Rectal smooth muscle tissue (tissue), 1 donor: ENCODE measurements at regions not wholly inside any gene's neighbourhood (a gene's known extent, or its start where the extent isn't known, plus 50 kb on each side); places are given as distances from the start of the nearest gene placed in this dataset.

ENCODE experiments used
- H3K27ac ChIP-seq: one replicate; pipeline ENCODE4 v1.7.0; 2013; ENCODE audit warnings: low read depth, low read length, inconsistent platforms
- H3K27me3 ChIP-seq: one replicate; pipeline ENCODE4 v1.7.0; 2013; ENCODE audit warnings: low read length; ENCODE audit not compliant: control insufficient read depth, insufficient read depth
- H3K36me3 ChIP-seq: one replicate; pipeline ENCODE4 v1.7.0; 2013; ENCODE audit warnings: low read length; ENCODE audit not compliant: control insufficient read depth, insufficient read depth
- H3K4me1 ChIP-seq: one replicate; pipeline ENCODE4 v1.7.0; 2013; ENCODE audit warnings: low read length; ENCODE audit not compliant: control insufficient read depth, insufficient read depth
- H3K4me3 ChIP-seq: one replicate; pipeline ENCODE4 v1.7.0; 2013; ENCODE audit warnings: low read length
- H3K9ac ChIP-seq: one replicate; pipeline ENCODE4 v1.7.0; 2013; ENCODE audit warnings: low read length

GRCh38 chr1:82920418-82921248 is 1078.3 kb downstream of the TTLL7 start:
- H3K36me3 ChIP-seq = no peaks in the 10 kb centered on the region
- H3K27ac ChIP-seq = no peak overlapping the region
- H3K4me3 ChIP-seq = no peak overlapping the region
- H3K27me3 ChIP-seq = no peaks in the 10 kb centered on the region
- H3K9ac ChIP-seq = no peak overlapping the region
- H3K4me1 ChIP-seq = no peaks in the 10 kb centered on the region

DNA sequence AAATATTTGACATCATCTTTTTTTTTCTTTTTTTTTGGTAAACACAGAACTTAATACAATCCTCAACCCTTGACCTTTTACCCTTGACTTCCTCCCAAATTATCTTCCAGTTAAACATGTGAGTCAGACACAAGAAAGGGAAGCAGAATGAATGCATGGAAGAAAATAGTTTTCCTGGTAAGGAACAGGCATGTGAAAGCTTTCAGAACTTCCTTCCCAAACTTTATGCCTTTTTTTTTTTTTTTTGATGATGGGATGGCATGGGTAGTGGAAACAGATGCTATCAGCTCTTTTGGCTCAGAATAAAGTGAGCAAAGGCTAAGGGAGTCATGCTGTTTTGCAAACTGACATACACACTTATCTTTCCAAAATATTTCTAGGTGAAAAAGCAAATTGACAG is 1079.1 kb downstream of the TTLL7 start:
- no peaks in the 10 kb centered on the region for H3K27me3 ChIP-seq
- H3K4me1 ChIP-seq = no peaks in the 10 kb centered on the region
- no peaks in the 10 kb centered on the region for H3K36me3 ChIP-seq
- H3K27ac ChIP-seq = no peak overlapping the region
- no peak overlapping the region for H3K9ac ChIP-seq
- H3K4me3 ChIP-seq = no peak overlapping the region

- Histone ChIP-seq H3K9ac (no peak overlapping the region), H3K36me3 (no peaks in the 10 kb centered on the region), H3K4me3 (no peak overlapping the region), H3K27ac (no peak overlapping the region), H3K4me1 (no peaks in the 10 kb centered on the region), H3K27me3 (no peaks in the 10 kb centered on the region)
Observed at GRCh38 chr1:82907313-82907712, 1091.6 kb downstream of the TTLL7 start.

GRCh38 chr1:82903626-82904025 is 1095.3 kb downstream of the TTLL7 start:
- H3K27me3 ChIP-seq = no peaks in the 10 kb centered on the region
- no peak overlapping the region for H3K27ac ChIP-seq
- H3K9ac ChIP-seq = no peak overlapping the region
- H3K36me3 ChIP-seq = no peaks in the 10 kb centered on the region
- no peaks in the 10 kb centered on the region for H3K4me1 ChIP-seq
- H3K4me3 ChIP-seq = no peak overlapping the region

DNA sequence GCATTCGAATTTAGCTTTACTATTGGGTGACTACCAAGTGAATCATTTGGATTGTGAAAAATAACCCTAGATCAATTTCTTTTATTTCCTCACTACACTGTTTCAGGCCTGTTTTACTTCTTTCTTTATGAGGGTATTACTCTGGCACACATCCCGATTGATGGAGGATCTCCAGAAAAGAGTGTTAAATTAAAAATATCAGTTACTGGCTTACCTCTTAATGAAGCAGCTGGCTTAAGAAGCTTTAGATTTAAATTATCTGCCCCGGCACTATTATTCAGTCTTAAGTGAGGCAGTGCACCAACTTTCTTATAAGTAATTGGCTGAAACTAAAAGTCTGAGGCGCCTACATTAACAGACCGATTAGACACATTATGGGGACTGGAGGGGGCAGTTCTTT is 1097.4 kb downstream of the TTLL7 start:
- H3K9ac ChIP-seq = no peak overlapping the region
- no peaks in the 10 kb centered on the region for H3K4me1 ChIP-seq
- no peak overlapping the region for H3K27ac ChIP-seq
- H3K27me3 ChIP-seq = no peaks in the 10 kb centered on the region
- no peaks in the 10 kb centered on the region for H3K36me3 ChIP-seq
- H3K4me3 ChIP-seq = no peak overlapping the region

DNA sequence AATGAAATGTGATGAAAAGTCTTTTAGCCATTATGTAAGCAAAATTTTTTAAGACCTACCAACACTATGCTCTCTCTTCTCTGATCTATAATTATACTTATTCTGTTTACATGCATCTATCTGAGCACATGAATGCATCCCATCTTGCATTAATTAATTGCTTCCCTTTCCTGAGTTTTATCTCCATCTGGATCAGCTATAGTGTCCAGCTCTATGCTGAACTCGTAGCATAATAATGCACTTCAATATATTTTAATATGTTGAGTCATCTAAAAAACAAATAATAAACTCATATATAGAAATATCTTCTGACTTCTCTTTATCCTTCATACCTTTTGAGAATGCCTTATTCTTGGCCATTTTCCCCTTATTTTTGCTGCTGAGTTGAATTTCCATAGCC is 1097.8 kb downstream of the TTLL7 start:
- no peaks in the 10 kb centered on the region for H3K36me3 ChIP-seq
- H3K4me1 ChIP-seq = no peaks in the 10 kb centered on the region
- no peaks in the 10 kb centered on the region for H3K27me3 ChIP-seq
- H3K4me3 ChIP-seq = no peak overlapping the region
- H3K9ac ChIP-seq = no peak overlapping the region
- H3K27ac ChIP-seq = no peak overlapping the region

- H3K27me3 ChIP-seq = no peaks in the 10 kb centered on the region
- no peaks in the 10 kb centered on the region for H3K4me1 ChIP-seq
- H3K27ac ChIP-seq = no peak overlapping the region
- H3K9ac ChIP-seq = no peak overlapping the region
- H3K36me3 ChIP-seq = no peaks in the 10 kb centered on the region
- no peak overlapping the region for H3K4me3 ChIP-seq
Observed at GRCh38 chr1:82899017-82899416, 1098.3 kb downstream of the ADGRL2 start.

GRCh38 chr1:82897549-82897948 is 1096.8 kb downstream of the ADGRL2 start:
- Histone ChIP-seq H3K9ac (no peak overlapping the region), H3K4me1 (no peaks in the 10 kb centered on the region), H3K36me3 (no peaks in the 10 kb centered on the region), H3K4me3 (no peak overlapping the region), H3K27ac (no peak overlapping the region), H3K27me3 (no peaks in the 10 kb centered on the region)

- no peaks in the 10 kb centered on the region for H3K27me3 ChIP-seq
- H3K4me1 ChIP-seq = no peaks in the 10 kb centered on the region
- no peak overlapping the region for H3K9ac ChIP-seq
- no peak overlapping the region for H3K27ac ChIP-seq
- no peaks in the 10 kb centered on the region for H3K36me3 ChIP-seq
- no peak overlapping the region for H3K4me3 ChIP-seq
Observed at GRCh38 chr1:82896036-82896435, 1095.3 kb downstream of the ADGRL2 start.

- no peaks in the 10 kb centered on the region for H3K27me3 ChIP-seq
- no peak overlapping the region for H3K27ac ChIP-seq
- no peak overlapping the region for H3K9ac ChIP-seq
- no peak overlapping the region for H3K4me3 ChIP-seq
- H3K4me1 ChIP-seq = no peaks in the 10 kb centered on the region
- H3K36me3 ChIP-seq = no peaks in the 10 kb centered on the region
Observed at GRCh38 chr1:82894635-82895034, 1093.9 kb downstream of the ADGRL2 start.

- Histone ChIP-seq H3K36me3 (no peaks in the 10 kb centered on the region), H3K4me1 (no peaks in the 10 kb centered on the region), H3K9ac (no peak overlapping the region), H3K4me3 (no peak overlapping the region), H3K27me3 (no peaks in the 10 kb centered on the region), H3K27ac (no peak overlapping the region)
Observed at GRCh38 chr1:82893712-82894470, 1093.2 kb downstream of the ADGRL2 start.

DNA sequence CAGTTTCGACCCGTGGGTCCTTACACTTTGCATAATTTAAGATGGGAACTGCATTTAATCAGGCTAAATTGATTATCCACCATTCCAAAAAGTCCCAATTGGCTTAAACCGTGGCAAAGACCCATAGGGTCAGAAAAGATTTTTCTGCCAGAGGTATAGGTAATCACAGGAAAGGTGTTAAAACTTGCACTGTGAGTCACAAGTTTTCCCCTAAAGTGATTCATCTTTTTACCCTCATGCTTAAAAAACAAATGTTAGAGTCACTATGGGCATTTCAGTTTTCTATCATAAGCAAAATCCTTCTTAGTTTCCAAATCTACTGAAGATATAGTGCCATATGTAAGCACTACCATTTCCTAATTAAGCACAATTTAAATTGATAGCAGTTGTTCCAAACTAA is 1079.8 kb downstream of the ADGRL2 start:
- Histone ChIP-seq H3K27ac (no peak overlapping the region), H3K9ac (no peak overlapping the region), H3K36me3 (no peaks in the 10 kb centered on the region), H3K4me1 (no peaks in the 10 kb centered on the region), H3K4me3 (no peak overlapping the region), H3K27me3 (no peaks in the 10 kb centered on the region)
